ENCODE measurements at regions not wholly inside any gene's neighbourhood (a gene's known extent, or its start where the extent isn't known, plus 50 kb on each side); places are given as distances from the start of the nearest gene placed in this dataset.

DNA sequence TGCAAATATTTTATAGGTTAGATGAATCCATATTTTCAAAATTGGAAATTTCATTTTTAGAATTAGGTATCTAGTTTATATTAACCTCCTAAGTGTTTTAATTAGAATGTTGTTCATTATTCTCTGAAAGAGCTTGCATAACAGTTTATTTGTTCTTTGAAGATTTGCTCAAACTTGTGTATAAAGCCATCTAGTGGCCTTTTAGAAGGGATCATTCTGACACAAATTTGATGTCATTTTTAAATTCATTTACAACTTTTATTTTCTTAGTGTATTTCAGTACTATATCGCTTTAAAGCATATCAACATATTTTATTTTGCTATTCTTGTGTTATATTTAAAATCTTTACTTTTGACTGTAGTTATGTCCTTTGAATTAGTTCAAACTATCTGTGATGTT, 527.0 kb upstream of the NRG3 start:
- Histone ChIP-seq H3K23ac (ENCODE audit: low read length) (no peak overlapping the region), H3K27ac (ENCODE audit: low read depth, low read length) (no peak overlapping the region), H2AK5ac (ENCODE audit: low read length) (no peak overlapping the region), H3K36me3 (ENCODE audit: control insufficient read depth in 1 of 2, insufficient read depth in 2 of 2, low read length in 2 of 2) (no peaks in the 10 kb centered on the region), H3K9me3 (ENCODE audit: insufficient read depth, low read depth, low read length) (no peaks in the 10 kb centered on the region), H3K9ac (ENCODE audit: low read length) (no peak overlapping the region), H4K8ac (ENCODE audit: low read depth, low read length) (no peak overlapping the region), H3K4me1 (ENCODE audit: control insufficient read depth in 1 of 2, insufficient read depth in 2 of 2, low read length in 2 of 2) (no peaks in the 10 kb centered on the region), H3K79me1 (ENCODE audit: low read length) (no peaks in the 10 kb centered on the region), H3K4me2 (ENCODE audit: low read length) (no peak overlapping the region), H3K4ac (ENCODE audit: low read depth, low read length) (no peak overlapping the region), H3K14ac (ENCODE audit: low read length) (no peak overlapping the region), H2AFZ (ENCODE audit: insufficient read depth, low read length, poor library complexity) (no peak overlapping the region), H3K79me2 (ENCODE audit: control insufficient read depth, insufficient read depth, low read length, poor library complexity) (no peaks in the 10 kb centered on the region), H4K12ac (ENCODE audit: low read depth, low read length) (no peak overlapping the region), H3K27me3 (ENCODE audit: insufficient read depth, low read length) (no peaks in the 10 kb centered on the region), H4K91ac (ENCODE audit: low read depth, low read length) (no peak overlapping the region), H3K18ac (ENCODE audit: low read length) (no peak overlapping the region), H2BK12ac (ENCODE audit: low read length) (no peak overlapping the region), H3K4me3 (ENCODE audit: low read depth, low read length) (no peak overlapping the region), H2BK120ac (ENCODE audit: insufficient read depth, low read length, poor library complexity) (no peak overlapping the region), H2BK5ac (ENCODE audit: low read depth, low read length, poor library complexity) (no peak overlapping the region)
- no peak for DNase-seq
- WGBS (ENCODE audit: extremely low coverage, insufficient coverage, insufficient read length): no CpG with 5 or more reads among the region's 1 CpG

DNA sequence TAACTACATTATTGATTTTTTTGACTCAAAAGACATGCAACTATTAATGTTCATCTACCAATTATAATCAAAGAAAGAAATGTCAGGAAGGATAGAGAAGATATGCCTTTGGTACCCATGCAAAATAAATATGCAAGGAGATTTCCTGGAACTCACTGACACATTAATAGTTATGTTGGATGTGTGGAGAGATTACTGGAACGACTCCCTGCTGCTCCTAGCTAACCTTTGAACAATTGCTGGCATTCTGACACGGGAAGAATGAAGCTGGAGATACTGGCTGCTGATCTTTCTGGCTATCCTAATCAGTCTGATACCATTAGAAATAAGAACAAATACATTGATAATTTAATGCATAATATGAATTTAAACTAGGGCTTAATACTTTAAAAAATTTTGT, 507.9 kb upstream of the NRG3 start:
- no peak overlapping the region for H2BK12ac ChIP-seq (ENCODE audit: low read length)
- H3K9me3 ChIP-seq (ENCODE audit: insufficient read depth, low read depth, low read length): no peaks in the 10 kb centered on the region
- H3K27ac ChIP-seq (ENCODE audit: low read depth, low read length): no peak overlapping the region
- no peak for DNase-seq
- no peak overlapping the region for H2AFZ ChIP-seq (ENCODE audit: insufficient read depth, low read length, poor library complexity)
- no peaks in the 10 kb centered on the region for H3K4me1 ChIP-seq (ENCODE audit: control insufficient read depth in 1 of 2, insufficient read depth in 2 of 2, low read length in 2 of 2)
- H2BK120ac ChIP-seq (ENCODE audit: insufficient read depth, low read length, poor library complexity): no peak overlapping the region
- no peak overlapping the region for H3K23ac ChIP-seq (ENCODE audit: low read length)
- H3K79me1 ChIP-seq (ENCODE audit: low read length): no peaks in the 10 kb centered on the region
- no peak overlapping the region for H3K4me3 ChIP-seq (ENCODE audit: low read depth, low read length)
- no peak overlapping the region for H3K9ac ChIP-seq (ENCODE audit: low read length)
- no peak overlapping the region for H4K8ac ChIP-seq (ENCODE audit: low read depth, low read length)
- no peak overlapping the region for H3K4ac ChIP-seq (ENCODE audit: low read depth, low read length)
- no peaks in the 10 kb centered on the region for H3K27me3 ChIP-seq (ENCODE audit: insufficient read depth, low read length)
- H3K36me3 ChIP-seq (ENCODE audit: control insufficient read depth in 1 of 2, insufficient read depth in 2 of 2, low read length in 2 of 2): no peaks in the 10 kb centered on the region
- no peaks in the 10 kb centered on the region for H3K79me2 ChIP-seq (ENCODE audit: control insufficient read depth, insufficient read depth, low read length, poor library complexity)
- no peak overlapping the region for H2BK5ac ChIP-seq (ENCODE audit: low read depth, low read length, poor library complexity)
- H2AK5ac ChIP-seq (ENCODE audit: low read length): no peak overlapping the region
- H3K14ac ChIP-seq (ENCODE audit: low read length): no peak overlapping the region
- H4K12ac ChIP-seq (ENCODE audit: low read depth, low read length): no peak overlapping the region
- H4K91ac ChIP-seq (ENCODE audit: low read depth, low read length): no peak overlapping the region
- H3K18ac ChIP-seq (ENCODE audit: low read length): no peak overlapping the region
- WGBS (ENCODE audit: extremely low coverage, insufficient coverage, insufficient read length): no CpG with 5 or more reads among the region's 2 CpGs
- H3K4me2 ChIP-seq (ENCODE audit: low read length): no peak overlapping the region

DNA sequence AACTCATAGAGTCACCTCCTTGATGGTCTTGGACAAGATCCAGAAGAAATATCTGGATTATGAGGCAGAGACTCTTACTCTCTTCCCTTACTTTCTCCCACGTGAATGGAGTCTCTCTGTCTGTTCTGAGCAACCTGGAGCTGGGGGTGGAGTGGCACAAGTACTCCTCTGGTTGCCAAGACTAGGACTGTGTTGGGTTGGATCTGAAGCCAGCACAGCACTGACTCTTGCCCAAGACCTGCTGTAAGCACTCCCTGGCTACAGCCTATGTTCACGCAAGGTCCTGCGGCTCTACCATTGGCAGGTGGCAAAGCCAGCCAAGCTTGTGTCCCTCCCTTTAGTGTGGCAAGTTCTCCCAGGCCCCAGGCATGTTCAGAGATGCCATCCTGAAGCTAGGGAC, 488.2 kb upstream of the NRG3 start:
- Histone ChIP-seq H3K4me1 (ENCODE audit: control insufficient read depth in 1 of 2, insufficient read depth in 2 of 2, low read length in 2 of 2) (no peaks in the 10 kb centered on the region), H3K4me3 (ENCODE audit: low read depth, low read length) (no peak overlapping the region), H2BK120ac (ENCODE audit: insufficient read depth, low read length, poor library complexity) (no peak overlapping the region), H4K8ac (ENCODE audit: low read depth, low read length) (no peak overlapping the region), H3K4me2 (ENCODE audit: low read length) (no peak overlapping the region), H3K27me3 (ENCODE audit: insufficient read depth, low read length) (no peaks in the 10 kb centered on the region), H3K14ac (ENCODE audit: low read length) (no peak overlapping the region), H3K79me2 (ENCODE audit: control insufficient read depth, insufficient read depth, low read length, poor library complexity) (no peaks in the 10 kb centered on the region), H3K9me3 (ENCODE audit: insufficient read depth, low read depth, low read length) (no peaks in the 10 kb centered on the region), H3K18ac (ENCODE audit: low read length) (no peak overlapping the region), H4K12ac (ENCODE audit: low read depth, low read length) (no peak overlapping the region), H3K23ac (ENCODE audit: low read length) (no peak overlapping the region), H3K27ac (ENCODE audit: low read depth, low read length) (no peak overlapping the region), H2BK5ac (ENCODE audit: low read depth, low read length, poor library complexity) (no peak overlapping the region), H3K36me3 (ENCODE audit: control insufficient read depth in 1 of 2, insufficient read depth in 2 of 2, low read length in 2 of 2) (no peaks in the 10 kb centered on the region), H2AK5ac (ENCODE audit: low read length) (no peak overlapping the region), H3K4ac (ENCODE audit: low read depth, low read length) (no peak overlapping the region), H4K91ac (ENCODE audit: low read depth, low read length) (no peak overlapping the region), H2AFZ (ENCODE audit: insufficient read depth, low read length, poor library complexity) (no peak overlapping the region), H2BK12ac (ENCODE audit: low read length) (no peak overlapping the region), H3K9ac (ENCODE audit: low read length) (no peak overlapping the region), H3K79me1 (ENCODE audit: low read length) (no peaks in the 10 kb centered on the region)
- DNase-seq: no peak
- no CpG with 5 or more reads among the region's 3 CpGs for WGBS (ENCODE audit: extremely low coverage, insufficient coverage, insufficient read length)

GRCh38 chr10:81403451-81403850, 471.5 kb upstream of the NRG3 start:
- Histone ChIP-seq H3K4me3 (ENCODE audit: low read depth, low read length) (no peak overlapping the region), H3K9ac (ENCODE audit: low read length) (no peak overlapping the region), H3K9me3 (ENCODE audit: insufficient read depth, low read depth, low read length) (no peaks in the 10 kb centered on the region), H2AK5ac (ENCODE audit: low read length) (no peak overlapping the region), H3K27ac (ENCODE audit: low read depth, low read length) (no peak overlapping the region), H3K27me3 (ENCODE audit: insufficient read depth, low read length) (no peaks in the 10 kb centered on the region), H3K79me2 (ENCODE audit: control insufficient read depth, insufficient read depth, low read length, poor library complexity) (no peaks in the 10 kb centered on the region), H3K23ac (ENCODE audit: low read length) (no peak overlapping the region), H3K4me2 (ENCODE audit: low read length) (no peak overlapping the region), H3K18ac (ENCODE audit: low read length) (no peak overlapping the region), H3K79me1 (ENCODE audit: low read length) (no peaks in the 10 kb centered on the region), H2BK12ac (ENCODE audit: low read length) (no peak overlapping the region), H2BK5ac (ENCODE audit: low read depth, low read length, poor library complexity) (no peak overlapping the region), H4K12ac (ENCODE audit: low read depth, low read length) (no peak overlapping the region), H3K14ac (ENCODE audit: low read length) (no peak overlapping the region), H3K36me3 (ENCODE audit: control insufficient read depth in 1 of 2, insufficient read depth in 2 of 2, low read length in 2 of 2) (no peaks in the 10 kb centered on the region), H4K91ac (ENCODE audit: low read depth, low read length) (no peak overlapping the region), H4K8ac (ENCODE audit: low read depth, low read length) (no peak overlapping the region), H2BK120ac (ENCODE audit: insufficient read depth, low read length, poor library complexity) (no peak overlapping the region), H3K4me1 (ENCODE audit: control insufficient read depth in 1 of 2, insufficient read depth in 2 of 2, low read length in 2 of 2) (no peaks in the 10 kb centered on the region), H2AFZ (ENCODE audit: insufficient read depth, low read length, poor library complexity) (no peak overlapping the region), H3K4ac (ENCODE audit: low read depth, low read length) (no peak overlapping the region)
- WGBS (ENCODE audit: extremely low coverage, insufficient coverage, insufficient read length): no CpG with 5 or more reads among the region's 3 CpGs
- DNase-seq: no peak

Data from trophoblast cell (in vitro differentiated cells and primary cell).